ENCODE measurements at regions not wholly inside any gene's neighbourhood (a gene's known extent, or its start where the extent isn't known, plus 50 kb on each side); places are given as distances from the start of the nearest gene placed in this dataset.

DNA sequence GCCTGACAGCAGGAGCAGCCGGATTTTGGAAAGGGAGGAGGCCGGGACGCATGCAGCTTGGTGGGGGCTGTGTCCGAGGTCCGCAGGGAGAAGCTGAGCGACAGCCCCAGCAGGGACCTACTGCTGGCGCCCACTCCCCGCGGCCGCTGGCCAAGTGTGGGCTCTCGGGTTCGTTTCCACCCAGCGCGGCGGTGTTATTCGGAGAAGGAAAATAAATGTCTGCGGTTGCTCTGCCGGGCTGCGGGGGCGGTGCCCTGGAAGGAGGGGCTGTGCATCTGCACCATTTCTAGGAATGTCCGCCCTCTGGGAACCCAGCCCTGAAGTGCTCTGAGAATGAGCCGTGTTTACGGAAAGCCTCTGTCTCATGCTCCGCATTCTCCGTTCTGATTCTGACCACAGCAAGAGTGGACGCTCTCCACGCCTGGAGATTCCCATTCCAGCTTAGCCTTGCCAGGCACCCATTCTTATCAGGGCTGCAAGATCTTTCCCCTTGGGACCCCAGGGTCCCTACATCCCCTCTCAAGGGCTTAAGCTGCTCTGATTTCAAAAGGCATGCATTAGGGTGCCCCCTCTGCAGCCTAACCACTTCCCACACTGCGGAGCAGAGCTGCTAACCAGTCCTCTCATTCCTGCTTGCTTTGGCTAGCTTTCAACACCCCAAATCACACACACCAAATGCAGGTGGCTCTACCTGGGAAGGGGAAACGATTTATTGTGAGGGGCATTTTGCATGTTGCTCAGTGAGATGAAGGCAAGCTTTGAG is 256.6 kb upstream of the GLI3 start:
- peak in 1 of 3 donors; percentile 2 for DNase-seq (ENCODE audit: low read depth in 3 of 3)

GRCh38 chr7:42492920-42493319 is 255.9 kb upstream of the GLI3 start:
- no peak for DNase-seq (ENCODE audit: low read depth in 3 of 3)

- no peak for DNase-seq (ENCODE audit: low read depth in 3 of 3)
These were observed 254.1 kb upstream of the GLI3 start for GRCh38 chr7:42491106-42491505.

- no peak for DNase-seq (ENCODE audit: low read depth in 3 of 3)
These were observed 252.3 kb upstream of the GLI3 start for GRCh38 chr7:42489299-42489698.

DNA sequence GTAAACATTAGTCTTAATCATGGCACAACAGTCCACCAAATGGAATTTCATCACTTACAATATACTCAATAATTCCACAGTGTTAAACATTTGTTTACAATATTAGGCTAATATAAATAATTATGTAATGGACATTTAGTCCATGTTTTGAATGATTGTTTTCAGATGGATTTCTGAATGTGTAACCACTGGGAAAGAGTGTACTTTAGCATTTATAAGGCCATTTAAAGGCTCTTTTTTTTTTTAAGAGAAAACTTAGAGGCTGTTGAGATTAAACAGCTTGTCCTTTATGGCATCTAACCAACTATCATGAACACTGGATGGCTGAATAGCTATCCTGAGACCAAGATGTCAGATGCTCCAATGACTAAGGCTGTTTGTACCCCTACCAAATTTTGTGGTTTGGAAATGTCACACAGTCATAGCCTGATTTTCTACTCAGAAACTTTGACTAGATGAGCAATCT is 248.3 kb upstream of the GLI3 start:
- no peak for DNase-seq (ENCODE audit: low read depth in 3 of 3)

DNA sequence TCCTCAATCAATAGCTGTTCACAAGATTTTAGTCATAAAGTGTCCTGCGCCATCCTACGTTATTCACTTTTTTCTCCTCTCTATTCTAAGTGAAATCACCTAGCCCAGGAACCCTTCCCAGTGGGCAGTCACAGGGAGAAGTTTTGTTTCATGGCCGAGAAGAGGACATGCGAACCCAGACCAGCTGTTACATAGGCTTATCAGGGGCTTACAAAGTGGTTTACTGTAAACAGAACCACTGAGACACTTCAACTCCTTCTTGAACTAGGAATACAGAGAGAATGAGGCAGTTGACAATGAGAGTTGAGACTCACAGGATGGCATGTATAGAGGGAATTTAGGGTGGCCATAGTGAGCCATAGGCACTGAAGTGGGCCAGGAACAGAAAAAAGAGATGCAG is 246.9 kb upstream of the GLI3 start:
- DNase-seq (ENCODE audit: low read depth in 3 of 3), result no peak

DNA sequence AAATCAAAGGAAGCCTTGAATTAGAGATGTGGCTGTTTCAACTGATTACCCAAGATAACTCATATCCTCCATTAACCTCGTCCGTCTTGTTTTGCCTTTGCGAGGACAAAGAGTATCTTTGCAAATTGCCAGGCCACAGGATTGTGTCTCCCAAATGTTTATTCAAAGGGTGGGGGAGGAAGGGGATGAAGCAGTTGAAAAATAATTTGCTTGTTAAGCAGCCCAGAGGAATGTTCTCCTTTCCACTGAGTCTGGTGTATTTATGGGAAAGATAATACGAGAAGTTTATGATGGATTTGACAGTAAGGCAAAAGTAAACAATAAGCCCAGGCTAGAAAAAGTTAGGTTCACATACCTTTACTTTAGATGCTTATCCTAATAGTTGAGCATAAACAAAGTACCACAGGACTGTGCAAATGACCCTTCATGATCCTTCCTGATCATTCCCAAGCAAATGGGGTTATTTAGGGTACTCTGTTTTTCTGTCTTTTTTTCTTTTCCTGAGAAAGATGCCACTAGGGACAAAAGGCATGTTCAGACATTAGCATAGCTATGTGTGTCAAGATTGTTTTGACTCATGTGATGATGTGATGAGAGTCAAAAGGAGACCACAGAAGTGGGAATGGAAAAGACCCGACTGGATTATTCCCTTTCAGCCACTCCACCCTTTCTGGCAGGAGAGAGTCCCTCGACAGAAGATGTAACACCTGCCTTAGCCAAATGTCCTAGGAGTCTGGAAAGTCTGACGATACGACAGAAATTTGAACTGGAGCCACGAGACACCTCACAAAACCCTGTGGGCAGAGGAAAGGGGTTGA is 243.0 kb upstream of the GLI3 start:
- DNase-seq (ENCODE audit: low read depth in 3 of 3), result no peak

GRCh38 chr7:42479452-42479815 is 242.4 kb upstream of the GLI3 start:
- no peak for DNase-seq (ENCODE audit: low read depth in 3 of 3)

DNA sequence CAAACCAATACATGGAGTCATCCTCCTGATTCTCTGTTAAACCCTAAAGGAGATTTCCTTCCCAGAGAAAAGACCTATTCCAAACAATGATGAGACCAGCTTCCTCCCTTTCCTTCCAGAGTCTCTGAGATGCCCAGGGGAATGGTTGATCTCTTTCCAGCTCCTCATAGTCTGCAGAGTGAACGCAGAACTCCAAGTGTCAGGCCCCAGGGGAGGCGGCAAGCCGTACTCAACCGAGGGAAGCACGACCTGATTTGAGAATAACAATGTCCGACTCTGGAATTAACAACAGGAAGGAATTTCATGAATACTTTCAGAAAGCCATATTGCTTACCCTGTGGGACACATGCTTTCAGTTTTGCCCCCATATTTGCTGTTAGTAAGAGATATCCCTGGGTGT is 241.7 kb upstream of the GLI3 start:
- no peak for DNase-seq (ENCODE audit: low read depth in 3 of 3)

DNA sequence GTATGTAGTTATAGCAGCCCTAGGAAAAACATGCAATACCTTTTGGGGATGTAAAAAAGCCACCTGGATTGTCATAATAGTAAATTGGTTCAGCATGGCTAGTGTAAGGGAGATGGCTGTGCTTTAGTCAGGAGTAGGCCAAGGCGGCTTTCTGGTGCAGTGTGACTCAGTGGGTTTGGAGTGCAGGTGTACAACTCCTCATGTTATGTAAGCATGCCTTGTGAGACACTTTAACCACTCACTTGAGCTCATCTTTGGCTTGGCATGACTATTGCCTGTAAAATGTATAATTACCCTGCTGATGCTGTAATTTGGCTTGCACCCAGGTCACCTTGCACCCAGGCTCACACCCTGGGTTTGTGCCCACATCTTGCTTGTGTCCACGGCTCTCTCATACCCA is 239.2 kb upstream of the GLI3 start:
- DNase-seq (ENCODE audit: low read depth in 3 of 3), result no peak

GRCh38 chr7:42475082-42475481 is 238.1 kb upstream of the GLI3 start:
- no peak for DNase-seq (ENCODE audit: low read depth in 3 of 3)

- DNase-seq (ENCODE audit: low read depth in 3 of 3), result no peak
These were observed 236.1 kb upstream of the GLI3 start for GRCh38 chr7:42473099-42473498.

- no peak for DNase-seq (ENCODE audit: low read depth in 3 of 3)
These were observed 234.7 kb upstream of the GLI3 start for GRCh38 chr7:42471573-42472174.

- no peak for DNase-seq (ENCODE audit: low read depth in 3 of 3)
These were observed 232.3 kb upstream of the GLI3 start for GRCh38 chr7:42469341-42469740.

GRCh38 chr7:42468471-42468870 is 231.5 kb upstream of the GLI3 start:
- no peak for DNase-seq (ENCODE audit: low read depth in 3 of 3)

DNA sequence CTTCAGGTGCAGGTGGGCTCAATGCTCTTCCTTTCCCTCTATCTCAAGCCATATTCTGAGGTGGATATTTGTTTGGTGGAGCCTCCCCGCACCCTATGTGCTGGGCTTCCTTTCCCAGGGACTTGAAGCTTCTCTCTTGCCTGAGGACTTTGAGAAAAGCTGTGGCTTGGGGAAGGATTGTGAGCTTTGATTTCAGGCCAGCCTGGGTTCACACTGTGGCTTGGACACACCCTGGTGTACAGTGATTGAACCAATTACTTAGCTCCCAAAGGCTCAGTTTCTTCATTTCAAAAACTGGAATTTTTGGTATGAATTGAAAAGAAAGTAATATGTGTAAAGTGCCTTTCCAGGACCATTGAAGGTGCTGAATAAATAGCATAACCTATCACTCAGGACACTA is 224.5 kb upstream of the GLI3 start:
- DNase-seq (ENCODE audit: low read depth in 3 of 3), result no peak

- no peak for DNase-seq (ENCODE audit: low read depth in 3 of 3)
These were observed 223.9 kb upstream of the GLI3 start for GRCh38 chr7:42460933-42461332.

- DNase-seq (ENCODE audit: low read depth in 3 of 3), result no peak
These were observed 223.1 kb upstream of the GLI3 start for GRCh38 chr7:42460148-42460547.

DNA sequence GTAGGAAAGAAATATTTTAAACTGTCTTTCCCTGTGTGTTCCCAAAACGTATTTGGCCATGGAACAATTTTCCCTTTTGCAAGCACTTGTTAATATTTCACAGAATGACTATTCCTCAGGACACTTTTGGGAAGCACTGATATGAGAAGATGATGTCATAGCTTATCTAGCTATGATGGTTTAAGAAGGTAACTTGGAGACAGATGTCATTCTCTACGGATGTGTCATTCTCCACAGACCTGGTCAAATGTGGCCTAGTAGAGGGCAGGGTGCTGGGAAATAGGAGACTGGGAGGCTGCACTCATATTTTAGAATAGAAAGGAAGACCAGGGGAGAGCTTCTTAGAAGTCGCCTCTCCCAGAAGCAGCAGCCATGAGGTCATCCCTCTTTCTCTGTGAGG is 220.7 kb upstream of the GLI3 start:
- DNase-seq (ENCODE audit: low read depth in 3 of 3), result no peak

GRCh38 chr7:42456756-42457276 is 219.8 kb upstream of the GLI3 start:
- no peak for DNase-seq (ENCODE audit: low read depth in 3 of 3)

- DNase-seq (ENCODE audit: low read depth in 3 of 3), result no peak
These were observed 219.3 kb upstream of the GLI3 start for GRCh38 chr7:42456267-42456666.

DNA sequence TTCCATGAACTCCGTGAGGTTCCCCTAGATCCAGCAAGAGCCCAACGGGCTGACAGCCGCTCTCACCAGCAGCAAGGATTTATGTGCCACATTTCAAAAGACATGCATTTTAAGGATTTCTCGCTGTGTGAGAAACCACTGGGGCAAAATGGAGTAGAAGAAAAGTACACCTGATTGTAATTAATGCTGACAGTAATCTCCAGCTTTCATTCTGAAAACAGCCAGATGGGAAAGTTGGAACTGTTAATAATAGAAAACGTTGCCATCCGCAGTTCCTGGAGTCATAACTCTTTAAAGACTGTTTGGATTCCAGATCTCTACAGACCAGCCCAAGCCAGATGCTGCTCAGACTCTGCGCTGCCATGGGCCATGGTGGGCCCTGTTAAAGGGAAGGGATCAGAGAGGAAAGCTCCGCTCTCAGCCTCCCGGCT is 216.9 kb upstream of the GLI3 start:
- DNase-seq (ENCODE audit: low read depth in 3 of 3), result no peak

- DNase-seq (ENCODE audit: low read depth in 3 of 3), result no peak
These were observed 215.3 kb upstream of the GLI3 start for GRCh38 chr7:42452356-42452755.

All from stimulated activated CD4-positive, alpha-beta T cell treated with anti-CD3 and anti-CD28 coated beads, TNF-alpha, amount 100 ng/mL, for 48 hours (primary cell).